Naive thymus-derived CD4-positive, alpha-beta T cell (primary cell): ENCODE measurements at regions not wholly inside any gene's neighbourhood (a gene's known extent, or its start where the extent isn't known, plus 50 kb on each side); places are given as distances from the start of the nearest gene placed in this dataset.
"Not testable (repeated sequence)": the region's sequence is repeated elsewhere in the genome, so short reads cannot be mapped to it uniquely, and the experiment has no call there.

Experiments used
- ATAC-seq: fragments of 150-1000 bp; cut with Tn5 transposase; 2 replicates; pipeline ENCODE4 v1.10.0; 2021; ENCODE audit warnings: mild to moderate bottlenecking, moderate library complexity
- CTCF ChIA-PET: fragments of 350-600 bp; sonication (Branson Sonifier 250); formaldehyde crosslinking; loops from one replicate; lab custom pipeline; 2021; ENCODE audit warnings: antibody characterized with exemption; lab: Charles Lee
- POLR2A ChIA-PET: fragments of 350-600 bp; sonication (Branson Sonifier 250); formaldehyde crosslinking; loops from one replicate; lab custom pipeline; 2021; ENCODE audit warnings: antibody characterized with exemption, inconsistent platforms; lab: Charles Lee
- DNase-seq, 9 donors: peaks; one replicate each; pipeline versions ENCODE4 v3.0.0 to v3.0.0-alpha.2; 2020 to 2022; ENCODE audit warnings: mixed read lengths in 1 of 9
- H3K27ac ChIP-seq: one replicate; pipeline ENCODE4 v1.7.0; 2013; ENCODE audit warnings: mild to moderate bottlenecking, low read depth, low read length, moderate library complexity
- H3K27me3 ChIP-seq, 2 donors: one replicate each; pipeline ENCODE4 v1.7.0; 2013; ENCODE audit warnings: low read length in 2 of 2, mild to moderate bottlenecking in 2 of 2, moderate library complexity in 2 of 2; ENCODE audit not compliant: control insufficient read depth in 2 of 2, insufficient read depth in 2 of 2
- H3K36me3 ChIP-seq, 3 experiments: 1 replicate in 2 of 3; 2 replicates in 1 of 3; pipeline ENCODE4 v1.7.0; 2013; ENCODE audit warnings: low read length in 3 of 3, mild to moderate bottlenecking in 3 of 3, moderate library complexity in 1 of 3; ENCODE audit not compliant: insufficient read depth in 3 of 3, control insufficient read depth in 2 of 3
- H3K4me1 ChIP-seq, 2 donors: one replicate each; pipeline ENCODE4 v1.7.0; 2013; ENCODE audit warnings: low read length in 2 of 2, mild to moderate bottlenecking in 2 of 2, moderate library complexity in 1 of 2; ENCODE audit not compliant: control insufficient read depth in 2 of 2, insufficient read depth in 2 of 2
- H3K4me3 ChIP-seq: 2 replicates; pipeline ENCODE4 v1.7.0; 2013; ENCODE audit warnings: mild to moderate bottlenecking, low read length
- H3K9me3 ChIP-seq, 3 experiments: 1 replicate in 2 of 3; 2 replicates in 1 of 3; pipeline ENCODE4 v1.7.0; 2013; ENCODE audit warnings: low read length in 3 of 3; ENCODE audit not compliant: control insufficient read depth in 2 of 3
- H3K27ac Mint-ChIP-seq, 9 donors: one replicate each; pipeline ENCODE4 v1.8.0; 2020 to 2022; ENCODE audit warnings: mixed read lengths in 9 of 9, mild to moderate bottlenecking in 8 of 9, moderate library complexity in 5 of 9, inconsistent platforms in 2 of 9
- H3K27me3 Mint-ChIP-seq, 5 donors: one replicate each; pipeline ENCODE4 v1.8.0; 2021 to 2022; ENCODE audit warnings: mixed read lengths in 5 of 5, mild to moderate bottlenecking in 1 of 5
- H3K36me3 Mint-ChIP-seq, 5 donors: one replicate each; pipeline ENCODE4 v1.8.0; 2020 to 2022; ENCODE audit warnings: mixed read lengths in 5 of 5, mild to moderate bottlenecking in 3 of 5, inconsistent platforms in 1 of 5
- H3K4me1 Mint-ChIP-seq, 7 donors: one replicate each; pipeline ENCODE4 v1.8.0; 2020 to 2022; ENCODE audit warnings: mixed read lengths in 7 of 7, mild to moderate bottlenecking in 3 of 7, inconsistent platforms in 1 of 7
- H3K4me3 Mint-ChIP-seq, 10 donors: one replicate each; pipeline ENCODE4 v1.8.0; 2020 to 2022; ENCODE audit warnings: mild to moderate bottlenecking in 10 of 10, mixed read lengths in 10 of 10, moderate library complexity in 6 of 10, inconsistent platforms in 2 of 10
- H3K9me3 Mint-ChIP-seq, 11 donors: one replicate each; pipeline ENCODE4 v1.8.0; 2020 to 2022; ENCODE audit warnings: mixed read lengths in 11 of 11, mild to moderate bottlenecking in 4 of 11, inconsistent platforms in 1 of 11, moderate library complexity in 1 of 11
- intact Hi-C, 2 donors: fragments of 100-400 bp; cut with micrococcal nuclease; formaldehyde crosslinking; loops; one replicate each; pipeline ENCODE4 v1.15.1; 2023

DNA sequence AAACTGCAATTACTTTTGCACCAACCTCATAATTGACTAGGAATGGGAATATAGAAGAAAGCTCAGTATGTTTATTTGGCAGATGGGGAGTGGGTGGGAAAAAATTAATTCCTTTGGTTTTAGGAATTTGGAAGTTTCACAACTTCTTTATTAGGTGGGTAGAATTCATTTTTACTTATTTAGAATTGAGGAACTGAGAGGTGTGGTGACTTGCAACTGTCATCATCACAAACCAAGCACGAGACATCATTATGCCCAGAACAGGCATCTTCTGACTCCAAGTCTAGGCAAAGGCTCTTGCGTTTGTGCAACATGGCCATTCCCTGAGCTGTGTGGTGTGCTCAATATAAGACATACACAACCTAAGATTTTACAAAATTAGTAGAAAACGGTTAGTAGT, 380.0 kb downstream of the ATP23 start:
- no peaks in the 10 kb centered on the region for H3K4me1 Mint-ChIP-seq
- H3K27ac Mint-ChIP-seq = no peak overlapping the region
- ChIA-PET CTCF (no interaction called here), POLR2A (no interaction called here)
- H3K36me3 ChIP-seq = no peaks in the 10 kb centered on the region
- DNase-seq (no peak), ATAC-seq (no peak)
- no peaks in the 10 kb centered on the region for H3K4me1 ChIP-seq
- no peak overlapping the region for H3K4me3 Mint-ChIP-seq
- peaks cover 0 to 18% (median 8%) of the 10 kb centered on the region in 5 donors for H3K27me3 Mint-ChIP-seq
- H3K4me3 ChIP-seq = no peak overlapping the region
- H3K36me3 Mint-ChIP-seq = peaks cover 0 to 5% (median 3%) of the 10 kb centered on the region in 5 donors
- H3K27me3 ChIP-seq = no peaks in the 10 kb centered on the region
- H3K9me3 ChIP-seq = no peaks in the 10 kb centered on the region
- peaks cover 3 to 16% (median 6%) of the 10 kb centered on the region in 11 donors for H3K9me3 Mint-ChIP-seq
- H3K27ac ChIP-seq = no peak overlapping the region
- intact Hi-C loops = no loop called here

DNA sequence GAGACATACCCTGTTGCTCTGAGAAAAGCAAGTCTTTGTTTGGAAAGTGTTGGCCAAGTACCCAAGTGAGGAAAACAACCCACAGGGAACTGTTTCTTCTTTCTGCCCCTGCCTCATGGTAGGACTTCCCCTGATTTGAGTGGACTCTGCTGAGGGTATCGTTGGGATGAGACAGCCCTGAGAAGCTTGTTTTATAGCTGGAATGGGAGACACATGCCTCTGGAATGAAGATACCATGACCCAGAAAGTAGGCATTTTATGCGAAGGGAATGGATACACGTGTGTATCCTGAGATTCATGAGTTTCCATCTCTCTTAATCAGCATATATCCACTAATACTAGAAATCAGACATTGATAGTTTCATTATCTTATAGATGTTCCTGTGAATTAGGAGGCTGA, 382.3 kb downstream of the ATP23 start:
- Mint-ChIP-seq H3K27ac (no peak overlapping the region), H3K4me3 (no peak overlapping the region), H3K4me1 (no peaks in the 10 kb centered on the region), H3K9me3 (peaks cover 0 to 8% (median 3%) of the 10 kb centered on the region in 11 donors), H3K27me3 (peaks cover 0 to 6% (median 0%) of the 10 kb centered on the region in 5 donors), H3K36me3 (peaks cover 0 to 3% (median 0%) of the 10 kb centered on the region in 5 donors)
- Histone ChIP-seq H3K4me3 (no peak overlapping the region), H3K4me1 (no peaks in the 10 kb centered on the region), H3K9me3 (no peaks in the 10 kb centered on the region), H3K27ac (no peak overlapping the region), H3K36me3 (no peaks in the 10 kb centered on the region), H3K27me3 (no peaks in the 10 kb centered on the region)
- intact Hi-C loops = no loop called here
- ChIA-PET POLR2A (no interaction called here), CTCF (no interaction called here)
- ATAC-seq = no peak
- no peak for DNase-seq

DNA sequence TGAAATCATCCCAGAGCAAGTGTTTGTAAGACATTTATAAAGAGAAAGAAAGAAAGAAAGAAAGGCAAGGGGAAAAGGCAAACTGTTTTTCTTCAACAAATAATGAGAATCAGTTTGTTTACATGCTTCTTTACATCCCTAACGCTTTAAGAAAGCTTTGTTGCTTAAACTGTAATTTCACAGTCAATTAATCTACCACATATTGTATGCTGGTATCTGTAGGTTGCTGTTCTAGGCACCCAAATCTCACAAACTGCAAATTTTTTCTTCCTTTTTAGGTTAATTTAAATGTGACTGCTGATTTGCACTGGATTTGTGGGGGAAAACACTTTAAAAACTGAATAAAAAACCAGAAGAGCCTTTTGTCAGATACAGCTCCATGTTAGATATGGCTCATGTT, 384.2 kb downstream of the ATP23 start:
- intact Hi-C loops = no loop called here
- Histone ChIP-seq H3K4me1 (no peaks in the 10 kb centered on the region), H3K9me3 (no peaks in the 10 kb centered on the region), H3K27ac (no peak overlapping the region), H3K27me3 (no peaks in the 10 kb centered on the region), H3K36me3 (no peaks in the 10 kb centered on the region), H3K4me3 (no peak overlapping the region)
- Mint-ChIP-seq H3K36me3 (no peaks in the 10 kb centered on the region), H3K4me1 (no peaks in the 10 kb centered on the region), H3K4me3 (no peak overlapping the region), H3K9me3 (no peaks in the 10 kb centered on the region), H3K27me3 (peaks cover 0 to 6% (median 0%) of the 10 kb centered on the region in 5 donors), H3K27ac (no peak overlapping the region)
- ChIA-PET CTCF (no interaction called here), POLR2A (no interaction called here)
- ATAC-seq (no peak), DNase-seq (no peak)

DNA sequence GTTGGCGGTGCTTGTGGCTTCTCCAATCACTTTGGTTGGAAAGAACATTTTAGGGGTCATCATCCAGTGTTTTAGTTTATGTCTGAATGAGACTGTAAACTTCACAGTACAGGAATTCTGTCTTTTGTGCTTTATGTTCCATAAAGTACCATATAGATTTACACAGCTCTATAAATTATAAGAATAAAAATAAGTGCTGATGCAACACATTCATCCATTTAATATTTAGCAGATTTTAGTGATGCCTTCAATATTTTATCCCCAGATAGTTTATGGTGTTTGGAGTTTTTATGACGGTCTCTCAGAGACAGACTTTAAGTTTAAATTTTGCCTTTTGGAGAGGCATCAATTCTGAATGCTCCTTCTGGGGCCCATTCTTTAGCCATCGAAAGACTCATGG, 385.2 kb downstream of the ATP23 start:
- ATAC-seq (no peak), DNase-seq (no peak)
- Mint-ChIP-seq H3K4me1 (no peaks in the 10 kb centered on the region), H3K4me3 (no peak overlapping the region), H3K9me3 (no peaks in the 10 kb centered on the region), H3K36me3 (no peaks in the 10 kb centered on the region), H3K27me3 (peaks cover 0 to 6% (median 0%) of the 10 kb centered on the region in 5 donors), H3K27ac (no peak overlapping the region)
- POLR2A ChIA-PET = no interaction called here
- Histone ChIP-seq H3K36me3 (no peaks in the 10 kb centered on the region), H3K27me3 (no peaks in the 10 kb centered on the region), H3K4me1 (no peaks in the 10 kb centered on the region), H3K27ac (no peak overlapping the region), H3K9me3 (no peaks in the 10 kb centered on the region), H3K4me3 (no peak overlapping the region)
- intact Hi-C loops = no loop called here
- CTCF ChIA-PET = no interaction called here

DNA sequence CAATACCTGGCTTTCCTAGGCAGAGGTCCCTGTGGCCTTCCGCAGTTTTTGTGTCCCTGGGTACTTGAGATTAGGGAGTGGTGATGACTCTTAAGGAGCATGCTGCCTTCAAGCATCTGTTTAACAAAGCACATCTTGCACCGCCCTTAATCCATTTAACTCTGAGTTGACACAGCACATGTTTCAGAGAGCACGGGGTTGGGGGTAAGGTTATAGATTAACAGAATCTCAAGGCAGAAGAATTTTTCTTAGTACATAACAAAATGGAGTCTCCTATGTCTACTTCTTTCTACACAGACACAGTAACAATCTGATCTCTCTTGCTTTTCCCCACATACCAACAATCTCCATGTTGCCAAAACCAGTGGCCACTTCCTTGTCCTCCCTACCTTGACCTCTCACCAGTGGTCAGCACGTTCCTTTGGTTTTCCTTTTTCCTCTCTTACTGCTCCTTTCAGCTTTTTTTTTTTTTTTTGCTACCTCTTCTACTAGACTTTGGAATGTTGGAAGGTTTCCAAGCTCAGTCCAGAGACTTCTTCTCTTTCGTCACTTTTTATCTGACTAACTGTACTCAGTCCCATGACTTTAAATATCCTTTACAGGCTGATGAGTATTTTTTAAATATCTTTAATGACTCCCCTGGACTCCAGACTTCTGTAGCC, 395.3 kb downstream of the ATP23 start:
- H3K9me3 Mint-ChIP-seq, ATAC-seq, H3K9me3 ChIP-seq, POLR2A ChIA-PET, H3K4me1 Mint-ChIP-seq, DNase-seq, CTCF ChIA-PET, H3K4me1 ChIP-seq, H3K4me3 Mint-ChIP-seq, H3K36me3 ChIP-seq, H3K4me3 ChIP-seq, intact Hi-C loops, H3K36me3 Mint-ChIP-seq, H3K27me3 ChIP-seq, H3K27ac Mint-ChIP-seq, H3K27ac ChIP-seq: not testable (repeated sequence)
- H3K27me3 Mint-ChIP-seq = peaks cover 0 to 24% (median 1%) of the 10 kb centered on the region in 5 donors

DNA sequence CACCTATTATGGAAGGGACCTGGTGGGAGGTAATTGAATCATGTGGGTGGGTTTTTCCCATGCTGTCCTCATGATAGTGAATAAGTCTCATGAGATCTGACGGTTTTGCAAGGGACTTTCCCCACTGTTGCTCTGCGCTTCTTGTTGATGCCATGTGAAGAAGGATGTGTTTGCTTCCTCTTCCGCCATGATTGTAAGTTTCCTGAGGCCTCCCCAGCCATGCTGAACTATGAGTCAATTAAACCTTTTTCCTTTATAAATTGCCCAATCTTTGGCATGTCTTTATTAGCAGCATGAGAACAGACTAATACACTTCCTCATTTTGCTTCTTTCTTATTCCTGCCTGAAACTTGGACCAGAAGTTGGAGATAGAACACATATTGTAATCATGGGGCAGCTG, 396.2 kb downstream of the ATP23 start:
- H3K4me3 ChIP-seq, H3K4me1 ChIP-seq, DNase-seq, H3K36me3 Mint-ChIP-seq, H3K36me3 ChIP-seq, H3K27me3 ChIP-seq, intact Hi-C loops, POLR2A ChIA-PET, H3K27ac ChIP-seq, H3K9me3 Mint-ChIP-seq, H3K27ac Mint-ChIP-seq, H3K4me3 Mint-ChIP-seq, ATAC-seq, H3K4me1 Mint-ChIP-seq, H3K9me3 ChIP-seq: not testable (repeated sequence)
- peaks cover 0 to 24% (median 7%) of the 10 kb centered on the region in 5 donors for H3K27me3 Mint-ChIP-seq
- CTCF ChIA-PET = interaction anchor here (1.2 kb wide), 1 partner anchor 9 kb away, joined by 3 read pairs; no protein-coding TSS in a partner anchor

DNA sequence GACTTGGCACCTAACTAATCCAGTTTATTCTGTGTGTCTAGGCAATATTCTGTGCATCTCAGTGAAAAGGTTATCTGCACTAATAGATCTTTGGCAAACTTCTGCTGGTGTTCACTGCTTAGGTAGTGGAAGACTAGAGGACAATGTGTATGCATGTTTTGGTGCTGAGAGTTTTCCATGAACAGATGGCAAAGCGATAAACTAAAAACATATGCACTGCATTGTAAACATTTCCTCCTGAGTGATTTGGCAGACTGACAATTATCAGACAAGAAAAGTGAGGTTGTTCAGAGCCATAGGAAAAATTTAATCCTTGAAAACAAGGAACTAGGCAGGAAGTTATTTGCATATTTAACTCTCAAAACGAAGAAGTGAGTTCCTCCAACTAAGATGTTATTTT, 400.4 kb downstream of the ATP23 start:
- Mint-ChIP-seq H3K4me1 (no peaks in the 10 kb centered on the region), H3K27ac (no peak overlapping the region), H3K27me3 (peaks cover 10 to 34% (median 21%) of the 10 kb centered on the region in 5 donors), H3K4me3 (no peak overlapping the region), H3K36me3 (no peaks in the 10 kb centered on the region), H3K9me3 (peaks cover 0 to 3% (median 0%) of the 10 kb centered on the region in 11 donors)
- Histone ChIP-seq H3K27ac (no peak overlapping the region), H3K9me3 (no peaks in the 10 kb centered on the region), H3K36me3 (no peaks in the 10 kb centered on the region), H3K4me3 (no peak overlapping the region), H3K4me1 (no peaks in the 10 kb centered on the region), H3K27me3 (no peaks in the 10 kb centered on the region)
- DNase-seq (no peak), ATAC-seq (no peak)
- POLR2A ChIA-PET = no interaction called here
- CTCF ChIA-PET = no interaction called here
- intact Hi-C loops = loop anchor here in 1 of 2 donors (10.0 kb wide), 1 partner anchor 193 kb away; no protein-coding TSS in a partner anchor
